CD4-positive, alpha-beta T cell treated with Interleukin-12 subunit alpha and Interleukin-12 subunit beta, for 1 hour (primary cell): ENCODE measurements at regions not wholly inside any gene's neighbourhood (a gene's known extent, or its start where the extent isn't known, plus 50 kb on each side); places are given as distances from the start of the nearest gene placed in this dataset.
"Not testable (repeated sequence)": the region's sequence is repeated elsewhere in the genome, so short reads cannot be mapped to it uniquely, and the experiment has no call there.

ENCODE experiments used
- DNase-seq: peaks from one replicate; pipeline ENCODE4 v3.0.0-alpha.2; 2020

- no peak for DNase-seq
These were observed 408.2 kb upstream of the SMIM31 start for GRCh38 chr4:164345756-164346155.

DNA sequence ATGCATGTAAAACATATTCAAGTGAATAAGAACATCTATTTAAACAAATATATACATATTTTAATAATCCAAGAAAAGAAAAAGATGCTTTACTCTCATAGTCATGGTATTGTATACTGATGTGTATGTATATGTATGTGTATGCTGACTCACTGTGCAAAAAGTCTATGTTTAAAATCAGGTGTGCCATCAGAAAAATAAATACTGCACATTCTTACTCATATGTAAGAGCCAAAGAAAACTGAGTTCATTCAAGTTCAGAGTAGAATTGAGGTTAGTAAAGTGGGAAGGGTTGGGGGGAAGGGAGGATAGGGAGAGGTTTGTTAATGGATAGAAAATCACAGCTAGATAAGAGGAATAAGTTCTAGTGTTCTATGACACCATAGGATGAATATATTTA, 403.9 kb upstream of the SMIM31 start:
- no peak for DNase-seq

DNA sequence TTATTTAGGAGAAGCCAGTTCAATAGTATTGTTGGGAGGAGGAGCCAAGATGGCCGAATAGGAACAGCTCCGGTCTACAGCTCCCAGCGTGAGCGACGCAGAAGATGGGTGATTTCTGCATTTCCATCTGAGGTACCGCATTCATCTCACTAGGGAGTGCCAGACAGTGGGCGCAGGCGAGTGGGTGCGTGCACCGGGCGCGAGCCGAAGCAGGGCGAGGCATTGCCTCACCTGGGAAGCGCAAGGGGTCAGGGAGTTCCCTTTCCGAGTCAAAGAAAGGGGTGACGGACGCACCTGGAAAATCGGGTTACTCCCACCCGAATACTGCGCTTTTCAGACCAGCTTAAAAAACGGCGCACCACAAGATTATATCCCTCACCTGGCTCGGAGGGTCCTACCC, 403.2 kb upstream of the SMIM31 start:
- DNase-seq, result not testable (repeated sequence)

GRCh38 chr4:164357957-164358356, 396.0 kb upstream of the SMIM31 start:
- no peak for DNase-seq

GRCh38 chr4:164358400-164358799, 395.5 kb upstream of the SMIM31 start:
- DNase-seq, result no peak

GRCh38 chr4:164359881-164360280, 394.1 kb upstream of the SMIM31 start:
- DNase-seq, result no peak

DNA sequence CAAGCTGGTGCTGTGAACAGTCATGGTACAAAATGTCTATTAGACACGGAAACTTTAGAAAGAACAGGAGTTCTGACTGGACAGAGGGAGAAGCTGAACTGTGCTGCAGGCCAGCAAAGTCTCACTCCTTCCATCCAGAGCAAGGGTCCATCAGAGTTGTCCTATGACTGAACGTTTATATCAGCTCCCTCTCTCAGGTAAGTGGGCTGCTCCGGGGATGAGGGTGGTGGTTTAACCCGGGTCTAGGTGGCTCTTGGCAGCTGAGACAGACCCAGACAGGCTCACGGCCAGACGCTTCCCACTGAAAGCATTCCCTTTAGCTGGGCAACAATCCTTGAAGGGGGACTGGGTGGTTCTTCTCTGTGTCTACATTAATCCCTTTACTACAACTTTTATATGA, 385.0 kb upstream of the SMIM31 start:
- DNase-seq, result no peak

DNA sequence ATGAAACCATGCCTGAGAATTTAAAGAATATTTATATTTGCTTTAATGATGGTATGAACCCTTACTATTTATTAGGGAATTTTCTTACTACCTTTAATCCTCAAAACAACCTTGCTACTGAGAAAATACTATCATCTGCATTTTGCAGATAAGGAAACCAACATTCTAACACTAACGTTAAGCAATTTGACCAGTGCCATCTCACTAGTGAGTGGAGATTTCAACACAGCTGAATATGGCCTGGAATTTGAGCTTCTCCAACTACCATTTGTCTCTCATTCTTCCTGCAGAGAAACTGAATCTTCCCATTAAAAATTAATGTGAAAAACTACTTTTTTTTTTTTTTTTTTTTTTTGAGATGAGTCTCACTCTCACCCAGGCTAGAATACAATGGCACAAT, 380.9 kb upstream of the SMIM31 start:
- DNase-seq, result no peak

- DNase-seq, result no peak
These were observed 376.7 kb upstream of the SMIM31 start for GRCh38 chr4:164377277-164377676.

DNA sequence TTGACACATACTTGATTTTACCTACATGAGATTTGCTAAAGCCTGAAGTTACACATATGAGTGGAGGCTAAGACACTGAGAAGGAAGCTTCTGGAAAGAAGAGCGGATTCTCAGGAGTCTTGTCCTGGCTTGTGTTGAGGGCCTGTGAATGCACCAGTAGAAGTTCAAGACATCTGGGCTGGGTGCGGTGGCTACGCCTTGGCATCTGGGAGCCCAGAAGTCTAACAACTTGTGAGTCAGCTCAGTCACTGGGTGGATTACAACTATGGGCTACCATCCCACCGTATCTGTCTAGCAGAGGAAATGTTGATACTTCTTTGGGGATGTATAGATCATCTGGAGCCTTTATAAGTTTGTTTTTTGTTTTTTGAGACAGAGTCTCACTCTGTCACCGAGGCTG, 375.6 kb upstream of the SMIM31 start:
- no peak for DNase-seq

GRCh38 chr4:164379694-164380093, 374.2 kb upstream of the SMIM31 start:
- DNase-seq, result no peak

DNA sequence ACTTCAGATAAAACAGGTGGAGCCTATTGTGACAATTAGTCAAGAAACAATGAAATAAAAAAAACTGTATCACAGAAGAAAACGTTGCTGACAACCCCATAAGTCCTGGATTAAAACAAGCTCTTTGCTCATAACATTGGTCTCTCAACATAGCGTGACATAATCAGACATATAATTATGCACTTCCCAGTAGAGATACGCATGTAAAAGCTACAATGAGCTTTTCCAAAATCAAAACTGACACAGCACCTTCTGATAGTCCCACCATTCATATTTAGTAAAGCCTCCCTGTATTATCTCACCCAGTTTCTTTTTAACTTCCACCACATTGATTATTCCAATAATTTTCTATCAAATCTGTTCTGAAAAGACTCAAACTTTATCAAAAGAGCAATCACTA, 372.1 kb upstream of the SMIM31 start:
- no peak for DNase-seq

GRCh38 chr4:164383058-164383357, 370.9 kb upstream of the SMIM31 start:
- DNase-seq, result no peak

DNA sequence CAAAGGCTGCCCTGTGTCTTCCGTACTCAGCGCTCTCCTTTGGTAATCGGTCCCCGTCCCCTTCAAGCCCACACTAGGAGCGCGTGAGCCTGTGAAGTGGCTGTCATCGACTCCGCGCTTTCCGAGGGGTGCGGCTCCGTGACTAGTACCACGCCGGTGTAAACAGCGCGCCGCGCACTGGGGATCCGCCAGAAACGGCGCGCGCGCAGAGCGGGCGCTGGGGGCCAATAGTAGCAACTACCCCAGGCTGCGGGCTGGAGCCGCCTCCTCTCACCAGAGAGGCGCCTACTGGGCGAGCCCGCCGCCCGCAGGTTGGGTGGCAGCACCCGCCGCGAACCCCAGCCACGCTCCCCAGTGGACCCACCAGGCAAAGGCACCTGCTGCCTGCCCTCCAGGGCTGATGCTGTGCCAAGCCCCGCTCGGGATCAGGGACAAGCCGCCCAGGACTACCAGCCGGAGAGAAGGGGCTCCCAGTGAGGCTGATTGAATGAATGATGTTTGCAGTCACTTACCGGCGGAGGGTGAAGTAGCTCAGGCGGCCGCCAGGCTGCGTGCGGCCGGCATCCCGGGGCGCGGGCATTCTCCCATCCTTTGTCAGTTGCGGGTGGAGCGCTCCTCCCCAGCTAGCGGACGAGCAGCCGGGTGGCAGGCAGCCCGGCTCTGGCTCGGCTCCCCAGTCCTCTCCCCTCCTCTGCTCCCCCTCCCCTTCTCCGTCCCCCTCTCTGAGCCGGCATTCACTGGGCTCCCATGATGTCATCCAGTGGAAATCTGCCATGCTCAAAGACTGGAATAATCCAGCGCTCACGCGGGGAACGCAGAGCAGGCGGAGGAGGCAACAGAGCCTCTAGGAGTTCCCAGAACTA, 370.3 kb upstream of the SMIM31 start:
- no peak for DNase-seq

DNA sequence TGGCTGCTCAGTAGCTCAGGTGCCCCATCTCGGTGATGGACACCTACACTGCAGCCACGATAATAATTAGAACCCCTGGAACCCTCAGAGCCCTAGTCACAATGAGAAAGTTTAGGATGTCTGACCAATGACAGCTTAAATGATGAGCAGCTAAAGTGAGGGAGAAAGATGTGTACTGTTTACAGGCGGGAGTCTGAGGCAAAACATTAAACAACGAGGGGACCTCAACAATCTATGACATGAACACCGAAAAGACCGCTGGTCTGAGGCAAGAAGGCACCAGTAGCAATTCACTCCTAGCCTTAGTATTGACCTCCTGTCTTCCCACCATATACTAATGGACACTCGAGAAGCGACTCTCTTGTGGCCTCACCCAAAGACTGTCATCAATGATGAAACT, 369.5 kb upstream of the SMIM31 start:
- DNase-seq, result no peak

- no peak for DNase-seq
These were observed 357.5 kb upstream of the SMIM31 start for GRCh38 chr4:164396439-164396838.

DNA sequence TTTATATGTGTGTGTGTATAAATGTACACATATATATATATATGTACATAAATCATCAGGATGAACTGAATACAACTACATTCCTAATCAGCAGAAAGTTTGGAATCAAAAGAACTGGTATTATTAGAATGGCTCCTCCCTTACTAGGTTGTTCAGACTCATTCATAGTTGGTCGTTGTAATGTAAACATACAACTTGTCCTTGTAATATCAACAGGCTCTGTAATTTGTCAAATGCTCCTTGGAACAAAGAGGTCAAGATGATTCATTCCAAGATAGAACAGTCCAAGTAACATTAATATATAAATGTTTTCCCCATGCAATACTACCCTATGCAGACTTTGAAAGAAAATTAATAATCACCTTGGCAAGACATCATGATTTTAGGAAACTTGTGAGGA, 351.4 kb upstream of the SMIM31 start:
- DNase-seq, result no peak

DNA sequence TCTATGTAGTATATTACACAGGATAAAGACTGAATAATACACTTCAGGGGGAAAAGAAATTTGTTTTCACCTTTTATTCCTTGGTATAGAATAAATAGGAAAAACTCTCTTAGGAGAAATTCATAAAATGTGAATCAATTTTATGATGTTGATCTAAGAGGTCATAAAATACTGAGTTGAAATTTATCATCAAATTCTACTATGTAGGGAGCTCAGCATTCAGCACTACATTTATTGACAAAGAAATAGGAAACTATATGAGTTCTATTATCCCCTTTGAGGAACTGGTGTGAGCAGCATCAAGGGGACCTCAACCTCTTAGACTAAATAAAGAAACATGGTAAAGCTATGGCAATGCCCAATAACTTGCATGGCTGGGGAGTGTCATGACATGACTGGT, 348.2 kb upstream of the SMIM31 start:
- DNase-seq, result no peak

DNA sequence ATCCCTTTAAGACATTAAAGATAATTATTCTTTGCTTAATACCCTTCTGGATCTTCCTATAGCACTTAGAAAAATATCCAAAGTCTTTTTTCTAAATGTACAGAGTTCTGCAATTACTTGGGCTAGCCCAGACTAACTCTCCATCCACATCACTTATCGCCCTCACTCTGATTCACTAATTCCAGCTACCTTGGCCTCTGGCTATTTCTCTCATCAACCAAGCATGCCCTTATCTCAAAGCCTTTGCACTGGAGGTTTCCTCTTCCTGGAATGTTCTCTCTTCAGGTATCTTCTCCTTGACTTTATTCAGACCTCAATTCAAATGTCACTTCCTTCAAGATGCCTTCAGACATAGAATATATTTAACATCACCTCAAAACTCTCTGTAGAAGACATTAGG, 345.1 kb upstream of the SMIM31 start:
- DNase-seq, result no peak

- no peak for DNase-seq
These were observed 343.5 kb upstream of the SMIM31 start for GRCh38 chr4:164410401-164410800.

GRCh38 chr4:164412246-164412645, 341.7 kb upstream of the SMIM31 start:
- DNase-seq, result no peak

- no peak for DNase-seq
These were observed 340.2 kb upstream of the SMIM31 start for GRCh38 chr4:164413743-164414142.

GRCh38 chr4:164423819-164424218, 330.1 kb upstream of the SMIM31 start:
- no peak for DNase-seq

DNA sequence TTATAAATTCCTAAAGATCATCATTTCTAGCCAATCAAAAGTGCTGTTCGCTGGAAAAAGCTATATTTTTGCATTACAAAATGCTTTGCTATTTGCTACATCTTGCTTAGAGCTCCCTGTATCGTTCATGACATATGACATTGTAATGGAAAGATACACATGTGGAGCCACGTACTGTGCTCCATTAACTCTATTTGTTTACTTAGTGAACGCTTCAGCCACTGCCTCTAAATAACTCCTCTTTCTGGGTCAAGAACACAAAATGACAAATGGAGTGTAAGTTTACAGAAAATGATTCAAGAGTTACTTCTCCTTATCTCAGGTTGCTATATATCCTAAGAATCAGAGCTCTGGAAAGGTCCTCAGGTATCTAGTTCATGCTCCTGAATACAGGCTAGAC, 329.1 kb upstream of the SMIM31 start:
- no peak for DNase-seq

GRCh38 chr4:164428561-164428960, 325.4 kb upstream of the SMIM31 start:
- no peak for DNase-seq
